ENCODE measurements at regions not wholly inside any gene's neighbourhood (a gene's known extent, or its start where the extent isn't known, plus 50 kb on each side); places are given as distances from the start of the nearest gene placed in this dataset.

DNA sequence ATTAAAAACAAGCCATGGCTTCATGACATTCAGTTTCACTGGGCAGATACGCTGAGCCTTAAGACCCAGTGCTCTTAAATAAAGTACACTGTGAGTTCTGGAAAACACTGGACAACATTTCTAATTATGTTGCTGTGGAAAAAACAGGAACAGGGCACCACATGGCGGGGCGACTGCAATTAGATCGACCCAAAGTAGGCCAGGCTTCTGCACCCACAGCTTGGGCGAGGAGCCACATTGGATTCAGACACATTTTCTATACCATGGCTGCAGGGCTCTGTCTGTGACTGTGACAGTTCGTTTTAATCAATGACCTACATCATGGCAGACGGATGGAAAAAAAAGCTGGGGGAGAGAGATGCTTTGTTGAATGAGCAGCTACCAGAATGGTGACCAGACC is 227.2 kb upstream of the HS6ST1 start:
- no peaks in the 10 kb centered on the region for H3K36me3 Mint-ChIP-seq
- DNase-seq (ENCODE audit: low spot score in 2 of 2) (no peak), ATAC-seq (no peak)
- no peaks in the 10 kb centered on the region for H3K9me3 Mint-ChIP-seq
- no peak overlapping the region for H3K27ac Mint-ChIP-seq

DNA sequence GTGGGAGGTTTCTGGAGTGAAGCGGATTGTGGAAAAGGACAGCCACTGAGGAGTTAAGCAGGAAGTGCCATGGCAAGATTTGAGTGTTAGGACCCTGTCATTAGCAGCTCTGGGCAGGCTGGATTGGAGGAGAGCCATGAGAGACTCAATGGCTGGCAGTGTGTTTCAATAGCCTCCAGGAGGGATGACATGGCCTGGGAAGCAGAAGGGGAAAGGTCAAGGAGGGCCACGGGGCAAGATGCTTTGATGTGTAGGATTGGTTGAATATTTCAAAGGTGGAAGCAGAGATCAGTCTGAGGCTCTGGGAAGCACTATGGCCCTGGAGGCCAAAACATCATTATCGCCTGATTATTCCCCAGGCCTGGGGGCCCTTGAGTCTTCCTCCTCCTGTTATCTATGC is 229.0 kb upstream of the HS6ST1 start:
- no peak for DNase-seq (ENCODE audit: low spot score in 2 of 2)
- ATAC-seq: no peak
- H3K36me3 Mint-ChIP-seq: no peaks in the 10 kb centered on the region
- peak overlapping the region in 1 of 2 donors; percentile 94 for H3K27ac Mint-ChIP-seq
- no peaks in the 10 kb centered on the region for H3K9me3 Mint-ChIP-seq

DNA sequence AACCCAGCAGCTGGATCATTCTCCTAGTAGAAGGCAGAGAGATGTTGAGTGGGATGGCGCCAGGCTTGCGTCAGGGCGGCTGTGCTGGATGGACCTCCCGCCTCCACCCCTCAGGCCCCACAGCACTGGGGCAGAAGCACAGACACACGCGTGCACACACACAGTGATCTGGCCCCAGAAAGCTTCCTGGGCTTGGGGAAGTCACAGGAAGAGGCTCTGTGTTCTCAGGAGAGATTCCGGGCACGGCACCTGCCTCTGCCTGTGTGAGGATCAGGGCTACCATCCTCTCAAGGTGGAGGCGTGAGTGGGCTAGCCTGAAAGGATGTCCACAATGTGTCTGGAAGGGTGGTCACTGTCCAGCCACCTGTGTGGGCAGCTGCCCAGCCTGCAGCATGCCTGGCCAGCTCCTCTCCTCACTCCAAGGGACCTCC is 229.8 kb upstream of the HS6ST1 start:
- Mint-ChIP-seq H3K36me3 (no peaks in the 10 kb centered on the region), H3K9me3 (no peaks in the 10 kb centered on the region), H3K27ac (no peak overlapping the region)
- ATAC-seq (no peak), DNase-seq (ENCODE audit: low spot score in 2 of 2) (no peak)

DNA sequence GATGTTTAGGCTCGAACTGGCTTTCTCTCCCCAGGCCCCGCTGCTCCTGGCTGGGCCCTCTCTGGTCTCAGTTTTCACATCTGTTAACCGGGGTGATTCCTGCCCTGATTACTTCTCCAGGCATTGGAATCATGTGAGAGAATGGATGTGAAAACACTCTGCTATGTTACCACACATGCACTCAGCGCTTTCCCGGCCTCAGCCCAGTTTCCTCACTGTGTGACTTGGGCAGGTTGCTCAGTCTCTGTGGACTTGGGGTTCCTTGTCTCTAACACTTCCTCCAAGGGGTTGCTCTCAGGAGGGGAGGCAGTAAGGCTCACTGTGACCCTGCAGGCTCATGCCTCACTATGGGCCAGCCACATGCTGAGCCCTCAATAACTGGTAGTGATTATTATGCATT is 230.4 kb upstream of the HS6ST1 start:
- ATAC-seq: no peak
- Mint-ChIP-seq H3K27ac (peak overlapping the region in 1 of 2 donors; percentile 48), H3K9me3 (no peaks in the 10 kb centered on the region), H3K36me3 (no peaks in the 10 kb centered on the region)
- no peak for DNase-seq (ENCODE audit: low spot score in 2 of 2)

DNA sequence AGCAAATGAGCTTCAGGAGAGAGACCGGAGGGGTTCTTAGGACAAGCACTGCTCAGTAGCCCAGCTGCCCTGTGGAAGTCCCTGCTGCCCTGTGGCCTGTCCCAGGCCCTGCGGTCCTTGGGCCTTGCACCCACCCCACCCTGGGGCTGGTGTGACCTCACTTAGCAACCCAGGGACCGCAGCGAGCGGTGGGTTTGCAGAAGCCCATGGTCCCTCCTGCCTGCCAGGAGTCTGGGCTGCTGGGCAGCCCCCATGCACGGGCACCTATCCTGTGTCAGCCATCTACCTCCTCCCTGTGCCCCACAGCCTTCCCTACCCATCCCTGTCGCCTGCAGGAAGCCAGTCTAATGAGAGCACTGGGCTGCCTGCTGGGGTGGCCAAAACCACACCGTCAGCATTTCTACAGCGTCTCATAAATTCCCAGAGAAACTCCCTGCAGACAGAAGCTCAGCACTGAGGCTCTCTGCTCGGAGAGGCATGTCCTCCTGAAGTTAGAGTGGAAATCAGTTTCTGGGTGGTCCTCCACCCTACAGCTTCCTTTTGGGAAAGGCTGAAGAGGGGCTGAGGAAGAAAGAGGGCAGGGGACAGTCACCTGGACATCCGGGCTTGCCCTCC is 231.1 kb upstream of the HS6ST1 start:
- DNase-seq (ENCODE audit: low spot score in 2 of 2) (no peak), ATAC-seq (no peak)
- Mint-ChIP-seq H3K27ac (peak overlapping the region in 1 of 2 donors; percentile 88), H3K36me3 (no peaks in the 10 kb centered on the region), H3K9me3 (no peaks in the 10 kb centered on the region)

DNA sequence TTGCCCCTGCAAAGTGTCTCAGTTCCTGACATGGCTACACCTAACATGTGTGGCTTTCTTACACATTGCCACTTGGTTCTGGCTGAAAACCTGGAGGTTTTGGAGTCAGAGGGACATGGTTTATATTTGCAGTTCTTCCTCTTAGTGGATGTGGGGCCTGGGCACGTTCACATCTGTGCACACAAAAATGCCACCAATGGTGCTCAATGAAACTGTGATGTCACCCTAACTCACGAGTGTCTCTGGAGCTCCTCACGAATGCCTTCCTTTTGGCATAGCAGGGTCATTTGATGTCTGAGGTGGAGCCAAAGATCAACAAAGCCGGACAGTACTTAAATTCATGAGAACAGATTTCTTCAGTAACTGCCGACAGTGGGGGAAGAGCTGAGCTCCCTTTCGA is 231.7 kb upstream of the HS6ST1 start:
- DNase-seq (ENCODE audit: low spot score in 2 of 2) (no peak), ATAC-seq (no peak)
- Mint-ChIP-seq H3K9me3 (no peaks in the 10 kb centered on the region), H3K27ac (no peak overlapping the region), H3K36me3 (no peaks in the 10 kb centered on the region)

DNA sequence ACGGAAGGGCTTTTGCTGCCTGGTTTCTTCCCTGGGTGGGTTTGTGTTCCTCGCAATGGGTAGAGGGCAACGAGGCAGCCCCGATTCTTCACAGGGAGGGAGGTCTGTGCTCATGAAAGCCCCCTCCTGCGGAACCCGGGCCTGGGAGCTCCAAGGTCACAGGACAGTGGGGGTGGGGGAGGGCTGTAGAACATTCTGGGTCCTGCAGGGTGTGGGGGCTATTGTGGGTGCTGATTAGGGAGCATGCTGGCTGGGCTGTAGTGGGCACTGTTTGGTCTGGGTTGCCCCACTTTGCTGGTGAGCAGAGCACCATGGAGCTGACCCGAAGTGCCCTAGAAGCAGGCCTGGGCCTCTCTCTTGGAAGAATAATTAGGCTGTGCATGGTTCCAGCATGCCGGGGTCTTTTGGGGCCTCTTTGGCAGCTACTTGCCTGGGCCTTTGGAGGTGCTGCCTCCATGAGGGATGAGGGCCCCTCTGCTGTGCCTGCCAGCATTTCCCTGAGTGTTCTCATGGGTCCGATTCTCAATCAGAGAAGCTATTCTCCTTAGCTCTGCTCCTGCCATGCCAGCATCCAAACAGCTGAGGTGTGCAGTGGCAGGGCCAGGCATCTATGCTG is 232.2 kb upstream of the HS6ST1 start:
- Mint-ChIP-seq H3K9me3 (no peaks in the 10 kb centered on the region), H3K27ac (no peak overlapping the region), H3K36me3 (no peaks in the 10 kb centered on the region)
- no peak for ATAC-seq
- DNase-seq (ENCODE audit: low spot score in 2 of 2): no peak

DNA sequence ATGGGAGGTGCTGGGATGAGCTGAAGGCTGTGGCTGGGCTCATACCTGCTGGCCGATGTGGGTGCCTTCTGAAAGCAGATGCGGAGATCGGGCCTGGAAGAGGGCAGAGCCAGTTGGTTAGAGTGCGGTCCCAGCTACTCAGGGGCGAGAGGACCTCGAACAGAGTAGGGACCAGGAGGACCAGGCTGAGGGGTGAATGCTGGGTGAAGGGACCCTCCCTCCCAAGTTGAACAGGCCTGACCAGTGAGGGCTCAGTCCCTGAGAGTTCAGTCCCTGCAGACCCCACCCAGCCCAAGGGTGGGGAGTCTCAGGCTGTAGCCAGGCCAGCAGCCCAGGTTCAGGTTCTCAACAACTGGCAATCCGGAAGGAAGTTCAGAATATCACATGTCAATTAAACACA is 232.8 kb upstream of the HS6ST1 start:
- ATAC-seq (no peak), DNase-seq (ENCODE audit: low spot score in 2 of 2) (no peak)
- Mint-ChIP-seq H3K9me3 (no peaks in the 10 kb centered on the region), H3K36me3 (no peaks in the 10 kb centered on the region), H3K27ac (no peak overlapping the region)

DNA sequence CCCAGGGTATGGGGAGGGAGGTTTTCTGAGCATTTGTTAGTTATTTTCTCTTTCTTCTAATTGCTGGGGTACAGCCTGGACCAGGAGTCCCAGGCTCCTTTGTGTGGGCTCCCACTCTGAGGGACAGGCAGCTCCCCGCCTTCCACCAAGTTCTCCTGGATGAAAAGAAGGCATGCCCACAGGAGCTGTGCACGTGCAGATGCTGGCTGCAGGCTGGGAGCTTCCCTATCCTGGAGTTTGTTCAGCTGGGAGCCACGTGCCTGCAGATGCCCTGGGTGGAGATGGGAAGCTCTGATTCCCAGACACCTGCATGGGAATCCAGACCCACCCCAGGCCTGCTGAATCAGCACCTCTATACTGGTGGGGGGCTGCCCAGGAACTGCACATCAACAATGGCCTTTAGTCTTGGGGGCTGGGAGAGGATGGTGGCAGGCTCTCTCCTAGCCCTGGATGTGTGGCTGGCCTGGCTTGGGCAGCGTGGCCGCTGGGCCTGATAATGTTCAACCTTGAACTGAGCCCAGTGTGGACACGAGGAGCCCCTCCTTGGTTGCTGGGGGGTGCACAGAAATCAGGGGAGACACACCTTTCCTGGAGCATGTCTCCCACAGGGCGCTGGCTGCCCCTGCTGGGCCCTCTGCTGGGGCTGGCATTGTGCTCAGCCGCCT is 233.6 kb upstream of the HS6ST1 start:
- no peaks in the 10 kb centered on the region for H3K9me3 Mint-ChIP-seq
- DNase-seq (ENCODE audit: low spot score in 2 of 2) (no peak), ATAC-seq (no peak)
- H3K27ac Mint-ChIP-seq: no peak overlapping the region
- H3K36me3 Mint-ChIP-seq: no peaks in the 10 kb centered on the region

DNA sequence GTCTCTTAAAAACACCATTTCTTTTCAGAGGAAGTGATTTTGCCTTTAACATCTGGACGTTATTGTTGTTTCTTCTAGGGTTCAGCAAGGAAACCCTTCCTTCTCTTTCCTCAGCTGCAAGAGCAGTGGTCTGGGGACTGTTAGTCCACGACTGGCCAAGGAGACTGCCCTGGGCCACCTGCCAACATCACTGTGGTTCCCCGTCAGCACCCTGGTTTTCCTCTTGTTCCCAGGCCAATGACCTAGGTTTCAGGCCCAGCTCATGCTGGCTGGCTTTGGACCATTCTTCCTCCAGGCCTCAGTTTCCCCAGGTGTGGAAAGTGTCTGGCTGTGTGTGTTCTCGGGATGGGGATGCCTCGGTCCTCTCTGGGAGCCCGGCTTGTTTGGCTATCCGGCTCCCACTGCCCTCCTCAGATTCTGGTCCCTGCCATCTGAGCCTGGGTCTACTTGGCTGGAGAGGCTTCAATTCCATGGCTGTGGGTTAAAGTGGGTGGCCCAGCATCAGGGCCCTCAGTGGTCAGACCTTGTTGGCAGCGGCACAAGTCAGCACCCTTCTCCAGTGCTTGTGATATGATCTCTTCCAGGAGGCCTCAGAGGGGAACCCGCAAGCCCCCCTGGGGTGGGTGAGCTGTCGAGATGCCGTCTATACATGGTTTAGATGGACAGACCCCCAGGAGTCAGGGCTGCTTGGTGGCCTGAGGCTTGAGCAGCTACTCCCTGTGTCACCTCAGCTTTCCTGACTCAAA is 234.3 kb upstream of the HS6ST1 start:
- Mint-ChIP-seq H3K9me3 (no peaks in the 10 kb centered on the region), H3K36me3 (no peaks in the 10 kb centered on the region), H3K27ac (no peak overlapping the region)
- ATAC-seq: no peak
- DNase-seq (ENCODE audit: low spot score in 2 of 2): no peak

DNA sequence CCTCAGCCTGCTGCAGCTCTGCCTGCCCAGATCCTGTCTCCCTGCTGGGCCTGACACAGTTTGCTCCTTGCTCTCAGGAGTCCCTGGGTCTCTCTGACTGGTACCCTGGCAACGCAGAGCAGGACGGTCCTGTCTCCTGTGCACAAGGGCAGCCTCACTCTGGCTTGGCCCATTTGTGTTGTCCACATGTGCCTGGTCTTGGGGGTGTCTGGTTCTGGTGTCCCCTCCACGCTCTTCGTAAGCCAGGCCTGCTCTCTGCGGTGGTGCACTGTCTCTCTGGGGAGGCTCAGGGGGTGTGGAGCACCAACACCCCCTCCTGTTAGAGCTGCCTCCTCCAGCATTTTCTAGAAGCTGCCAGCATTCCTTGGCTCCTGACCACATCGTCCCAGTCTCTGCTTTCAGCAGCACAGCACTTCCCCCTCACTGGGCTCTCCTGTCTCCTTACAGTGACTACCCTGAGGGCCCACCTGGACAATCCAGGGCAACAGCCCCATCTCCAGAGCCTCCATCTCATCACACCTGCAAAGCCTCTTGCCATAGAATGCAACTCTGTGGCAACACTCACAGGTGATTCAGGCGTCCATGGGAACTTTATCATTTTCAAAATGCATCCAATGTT is 235.6 kb upstream of the HS6ST1 start:
- no peaks in the 10 kb centered on the region for H3K36me3 Mint-ChIP-seq
- ATAC-seq: no peak
- no peak for DNase-seq (ENCODE audit: low spot score in 2 of 2)
- no peak overlapping the region for H3K27ac Mint-ChIP-seq
- no peaks in the 10 kb centered on the region for H3K9me3 Mint-ChIP-seq

DNA sequence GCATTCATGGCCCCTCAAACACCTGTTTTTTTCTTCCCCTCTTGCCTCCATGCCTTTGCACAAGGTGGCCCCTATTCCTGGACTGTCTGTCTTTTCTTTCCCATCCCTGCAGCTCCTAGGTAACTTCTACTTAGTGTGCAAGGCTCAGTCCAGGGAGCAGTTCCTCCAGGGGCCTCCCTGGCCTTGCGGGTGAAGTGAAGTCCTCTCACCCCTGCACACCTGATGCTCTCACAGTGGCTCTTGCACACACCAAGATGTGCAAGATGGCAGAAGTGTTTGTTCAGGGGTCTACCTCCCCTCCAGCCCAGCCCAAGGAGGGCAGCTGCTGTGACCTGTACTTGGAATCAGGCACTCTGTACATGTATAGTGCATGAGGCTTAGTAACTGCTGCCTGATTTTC is 236.8 kb upstream of the HS6ST1 start:
- H3K9me3 Mint-ChIP-seq: no peaks in the 10 kb centered on the region

DNA sequence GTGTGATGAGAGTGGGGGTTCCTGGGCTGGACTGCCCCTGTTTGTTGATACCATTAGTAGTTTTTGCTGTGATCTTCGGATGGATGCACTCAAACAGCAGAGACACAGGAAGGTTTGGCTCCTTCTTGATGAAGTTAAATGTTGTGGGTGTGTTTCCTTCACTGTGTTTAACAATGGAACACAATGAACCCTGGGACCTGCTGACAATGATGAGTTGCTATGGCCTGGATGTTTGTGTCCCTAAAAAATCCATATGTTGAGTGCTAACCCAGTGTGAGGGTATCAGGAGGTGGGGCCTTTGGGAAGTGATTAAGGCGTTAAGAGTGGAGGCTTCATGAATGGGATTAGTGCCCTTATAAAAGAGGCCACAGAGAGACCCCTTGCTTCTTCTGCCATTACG is 237.4 kb upstream of the HS6ST1 start:
- H3K36me3 Mint-ChIP-seq: no peaks in the 10 kb centered on the region
- ATAC-seq (no peak), DNase-seq (ENCODE audit: low spot score in 2 of 2) (no peak)
- H3K27ac Mint-ChIP-seq: no peak overlapping the region
- no peaks in the 10 kb centered on the region for H3K9me3 Mint-ChIP-seq

More for the DNA sequence above, 236.8 kb upstream of the HS6ST1 start:
- Mint-ChIP-seq H3K36me3 (no peaks in the 10 kb centered on the region), H3K27ac (no peak overlapping the region)
- ATAC-seq (no peak), DNase-seq (ENCODE audit: low spot score in 2 of 2) (no peak)

DNA sequence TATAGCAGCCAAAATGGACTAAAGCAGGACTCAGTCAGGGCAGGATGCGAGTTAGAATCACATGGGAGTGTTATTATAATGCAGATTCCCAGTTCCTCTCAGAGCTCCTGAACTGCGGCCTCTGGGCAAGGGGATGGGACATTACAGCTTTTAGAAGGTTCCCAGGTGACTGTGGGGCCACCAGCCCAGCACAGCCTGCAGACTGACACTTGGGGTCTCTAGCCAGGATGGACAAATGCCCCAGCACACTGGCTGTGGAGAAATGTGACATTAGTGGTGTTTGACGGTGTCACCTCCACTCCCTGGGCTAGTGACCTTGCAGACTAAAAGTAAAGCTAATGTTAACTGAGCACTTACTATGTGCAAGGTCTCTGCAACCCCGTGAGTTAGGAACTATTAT is 238.0 kb upstream of the HS6ST1 start:
- no peaks in the 10 kb centered on the region for H3K36me3 Mint-ChIP-seq
- H3K9me3 Mint-ChIP-seq: no peaks in the 10 kb centered on the region
- no peak overlapping the region for H3K27ac Mint-ChIP-seq
- DNase-seq (ENCODE audit: low spot score in 2 of 2): no peak
- no peak for ATAC-seq

DNA sequence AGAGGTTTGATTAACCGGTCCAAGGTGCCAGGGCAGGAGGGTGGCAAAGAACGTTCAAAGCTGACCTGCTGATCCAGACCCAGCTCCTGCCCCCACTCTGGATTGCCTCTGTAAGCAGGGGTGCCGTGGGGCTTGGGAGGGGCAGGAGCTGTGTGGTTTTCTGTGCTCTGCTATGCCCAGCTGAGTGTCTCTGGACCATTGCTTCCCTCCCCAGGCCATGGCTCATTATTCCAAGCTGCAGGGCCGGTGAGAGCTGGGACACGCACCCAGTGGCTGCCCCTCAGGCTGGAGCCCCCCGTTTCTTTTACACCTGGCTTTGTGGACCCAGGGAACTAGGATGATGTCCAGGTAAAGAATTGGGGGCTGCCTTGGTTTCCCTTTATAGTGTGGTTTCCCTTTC is 238.4 kb upstream of the HS6ST1 start:
- Mint-ChIP-seq H3K36me3 (no peaks in the 10 kb centered on the region), H3K9me3 (no peaks in the 10 kb centered on the region)
- no peak for ATAC-seq

DNA sequence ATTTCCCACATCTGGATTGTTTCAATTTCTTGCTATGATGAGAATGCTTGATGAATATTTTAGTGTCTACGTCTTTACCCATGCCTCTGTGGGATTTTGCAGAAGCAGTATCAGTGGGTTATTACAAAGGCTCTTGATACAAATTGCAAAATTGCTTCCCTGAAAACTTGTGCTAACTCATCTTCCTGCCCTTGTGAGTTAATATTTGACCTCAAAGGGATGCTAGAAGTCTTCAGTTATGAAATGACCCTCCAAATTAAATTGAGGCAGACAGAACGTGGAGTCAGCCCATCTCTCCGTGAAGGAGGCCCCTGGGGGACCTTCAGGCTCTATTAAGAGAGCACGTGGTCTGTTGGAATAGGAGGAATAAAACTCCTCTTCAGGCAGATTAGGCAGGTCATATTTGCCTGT is 239.2 kb upstream of the HS6ST1 start:
- H3K9me3 Mint-ChIP-seq: no peaks in the 10 kb centered on the region
- no peak overlapping the region for H3K27ac Mint-ChIP-seq
- no peak for DNase-seq (ENCODE audit: low spot score in 2 of 2)
- H3K36me3 Mint-ChIP-seq: no peaks in the 10 kb centered on the region
- no peak for ATAC-seq

More for the DNA sequence above, 238.4 kb upstream of the HS6ST1 start:
- no peak for DNase-seq (ENCODE audit: low spot score in 2 of 2)
- no peak overlapping the region for H3K27ac Mint-ChIP-seq

DNA sequence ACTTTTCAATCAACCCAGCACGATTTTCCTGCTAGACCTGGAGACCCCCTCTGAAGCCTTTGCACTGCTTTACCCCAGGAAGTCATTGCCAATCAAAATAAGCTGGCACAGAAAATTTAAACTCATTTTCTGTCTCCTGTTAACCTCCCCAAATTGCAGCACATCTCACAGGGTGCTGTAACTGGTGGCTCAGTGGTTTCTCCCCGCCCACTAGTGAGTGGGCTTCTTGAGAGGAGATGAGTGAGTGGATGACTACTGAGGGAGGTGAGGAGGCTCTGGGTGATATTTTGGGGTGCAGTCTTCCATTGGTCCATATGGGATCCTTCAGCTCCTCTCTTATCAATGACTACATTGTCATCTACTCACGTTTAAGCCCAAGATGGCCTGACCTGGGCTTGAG is 239.8 kb upstream of the HS6ST1 start:
- Mint-ChIP-seq H3K9me3 (no peaks in the 10 kb centered on the region), H3K36me3 (no peaks in the 10 kb centered on the region), H3K27ac (no peak overlapping the region)
- ATAC-seq (no peak), DNase-seq (ENCODE audit: low spot score in 2 of 2) (no peak)

Measured in activated naive CD4-positive, alpha-beta T cell treated with anti-CD3 and anti-CD28 coated beads, Interleukin-2, amount 50 U/mL, for 72 hours (primary cell).